ENCODE measurements at regions not wholly inside any gene's neighbourhood (a gene's known extent, or its start where the extent isn't known, plus 50 kb on each side); places are given as distances from the start of the nearest gene placed in this dataset.

- BruUV-seq (replicated peaks), result no TSS peak
- no peaks in the 10 kb centered on the region for H3K4me1 ChIP-seq (ENCODE audit: insufficient read depth, low read length, poor library complexity, severe bottlenecking)
- no peak overlapping the region for H2AFZ ChIP-seq (ENCODE audit: low read length)
- H3K4me3 ChIP-seq (ENCODE audit: low read depth, low read length, poor library complexity, severe bottlenecking), result no peak overlapping the region
- POLR2A ChIA-PET, result no interaction called here
- H3K9me3 ChIP-seq (ENCODE audit: low read length), result no peaks in the 10 kb centered on the region
- H3K9me2 ChIP-seq (ENCODE audit: insufficient read depth, low read length), result no peaks in the 10 kb centered on the region
- no peaks in the 10 kb centered on the region for H3K79me2 ChIP-seq (ENCODE audit: insufficient read depth, low read depth, low read length)
- H4K20me1 ChIP-seq (ENCODE audit: insufficient read depth, low read length), result no peaks in the 10 kb centered on the region
- H3K4me2 ChIP-seq (ENCODE audit: low read length), result no peak overlapping the region
- no peak overlapping the region for H3K27ac ChIP-seq (ENCODE audit: low read depth, low read length, poor library complexity, severe bottlenecking)
- H3K36me3 ChIP-seq (ENCODE audit: insufficient read depth, low read length), result no peaks in the 10 kb centered on the region
- no peak for DNase-seq (ENCODE audit: low spot score)
- intact Hi-C loops (cut with micrococcal nuclease; ENCODE audit: unreplicated experiment), result no loop called here
- TF ChIP-seq, protein P1, sequence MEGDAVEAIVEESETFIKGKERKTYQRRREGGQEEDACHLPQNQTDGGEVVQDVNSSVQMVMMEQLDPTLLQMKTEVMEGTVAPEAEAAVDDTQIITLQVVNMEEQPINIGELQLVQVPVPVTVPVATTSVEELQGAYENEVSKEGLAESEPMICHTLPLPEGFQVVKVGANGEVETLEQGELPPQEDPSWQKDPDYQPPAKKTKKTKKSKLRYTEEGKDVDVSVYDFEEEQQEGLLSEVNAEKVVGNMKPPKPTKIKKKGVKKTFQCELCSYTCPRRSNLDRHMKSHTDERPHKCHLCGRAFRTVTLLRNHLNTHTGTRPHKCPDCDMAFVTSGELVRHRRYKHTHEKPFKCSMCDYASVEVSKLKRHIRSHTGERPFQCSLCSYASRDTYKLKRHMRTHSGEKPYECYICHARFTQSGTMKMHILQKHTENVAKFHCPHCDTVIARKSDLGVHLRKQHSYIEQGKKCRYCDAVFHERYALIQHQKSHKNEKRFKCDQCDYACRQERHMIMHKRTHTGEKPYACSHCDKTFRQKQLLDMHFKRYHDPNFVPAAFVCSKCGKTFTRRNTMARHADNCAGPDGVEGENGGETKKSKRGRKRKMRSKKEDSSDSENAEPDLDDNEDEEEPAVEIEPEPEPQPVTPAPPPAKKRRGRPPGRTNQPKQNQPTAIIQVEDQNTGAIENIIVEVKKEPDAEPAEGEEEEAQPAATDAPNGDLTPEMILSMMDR (conservative IDR thresholded peaks at IDR 0.05; ENCODE audit: low read length), result no peak
- no peak for TF ChIP-seq EZH2phosphoT487 (IDR thresholded peaks at IDR 0.05; ENCODE audit: borderline replicate concordance, low read depth, low read length)
- CTCF ChIA-PET (ENCODE audit: unreplicated experiment), result no interaction called here
These were observed 117.9 kb downstream of the KCTD15 start for GRCh38 chr19:33914599-33914998.

- CTCF ChIA-PET (ENCODE audit: unreplicated experiment), result no interaction called here
- POLR2A ChIA-PET, result no interaction called here
- no TSS peak for BruUV-seq (replicated peaks)
These were observed 120.1 kb downstream of the KCTD15 start for GRCh38 chr19:33916792-33917191.

DNA sequence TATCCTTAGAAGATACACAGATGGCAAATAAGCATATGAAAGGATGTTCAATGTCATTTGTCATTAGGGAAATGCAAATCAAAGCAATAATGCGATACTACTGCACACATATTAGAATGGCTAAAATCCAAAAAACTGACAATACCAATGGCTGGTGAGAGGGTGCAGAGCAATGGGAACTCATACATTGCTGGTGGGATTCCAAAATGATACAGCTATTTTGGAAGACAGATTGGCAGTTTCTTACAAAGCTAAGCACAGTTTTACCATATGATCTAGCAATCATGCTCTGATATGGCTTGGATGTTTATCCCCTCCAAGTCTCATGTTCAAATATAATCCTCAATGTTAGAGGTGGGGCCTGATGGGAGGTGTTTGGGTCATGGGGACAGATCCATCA is 122.6 kb downstream of the KCTD15 start:
- Histone ChIP-seq H3K27ac (ENCODE audit: low read depth, low read length, poor library complexity, severe bottlenecking) (no peak overlapping the region), H3K4me1 (ENCODE audit: insufficient read depth, low read length, poor library complexity, severe bottlenecking) (no peaks in the 10 kb centered on the region), H3K79me2 (ENCODE audit: insufficient read depth, low read depth, low read length) (no peaks in the 10 kb centered on the region), H3K9me2 (ENCODE audit: insufficient read depth, low read length) (no peaks in the 10 kb centered on the region), H3K4me2 (ENCODE audit: low read length) (no peak overlapping the region), H3K4me3 (ENCODE audit: low read depth, low read length, poor library complexity, severe bottlenecking) (no peak overlapping the region), H4K20me1 (ENCODE audit: insufficient read depth, low read length) (no peaks in the 10 kb centered on the region), H3K9me3 (ENCODE audit: low read length) (no peaks in the 10 kb centered on the region), H3K36me3 (ENCODE audit: insufficient read depth, low read length) (no peaks in the 10 kb centered on the region), H2AFZ (ENCODE audit: low read length) (no peak overlapping the region)
- ChIA-PET CTCF (ENCODE audit: unreplicated experiment) (no interaction called here), POLR2A (no interaction called here)
- intact Hi-C loops (cut with micrococcal nuclease; ENCODE audit: unreplicated experiment), result no loop called here
- no peak for TF ChIP-seq EZH2phosphoT487 (IDR thresholded peaks at IDR 0.05; ENCODE audit: borderline replicate concordance, low read depth, low read length)
- TF ChIP-seq, protein P1 (conservative IDR thresholded peaks at IDR 0.05; ENCODE audit: low read length), result no peak
- DNase-seq (ENCODE audit: low spot score), result no peak
- BruUV-seq (replicated peaks), result no TSS peak

More at GRCh38 chr19:33916792-33917191, 120.1 kb downstream of the KCTD15 start:
- H3K4me2 ChIP-seq (ENCODE audit: low read length), result no peak overlapping the region
- no peaks in the 10 kb centered on the region for H3K9me3 ChIP-seq (ENCODE audit: low read length)
- no peak overlapping the region for H3K27ac ChIP-seq (ENCODE audit: low read depth, low read length, poor library complexity, severe bottlenecking)
- H3K9me2 ChIP-seq (ENCODE audit: insufficient read depth, low read length), result no peaks in the 10 kb centered on the region
- no peaks in the 10 kb centered on the region for H3K36me3 ChIP-seq (ENCODE audit: insufficient read depth, low read length)
- no peak overlapping the region for H2AFZ ChIP-seq (ENCODE audit: low read length)
- no peaks in the 10 kb centered on the region for H4K20me1 ChIP-seq (ENCODE audit: insufficient read depth, low read length)
- no peak overlapping the region for H3K4me3 ChIP-seq (ENCODE audit: low read depth, low read length, poor library complexity, severe bottlenecking)
- H3K4me1 ChIP-seq (ENCODE audit: insufficient read depth, low read length, poor library complexity, severe bottlenecking), result no peaks in the 10 kb centered on the region
- DNase-seq (ENCODE audit: low spot score), result no peak
- TF ChIP-seq EZH2phosphoT487 (IDR thresholded peaks at IDR 0.05; ENCODE audit: borderline replicate concordance, low read depth, low read length), result no peak
- TF ChIP-seq, protein P1 (conservative IDR thresholded peaks at IDR 0.05; ENCODE audit: low read length), result no peak
- intact Hi-C loops (cut with micrococcal nuclease; ENCODE audit: unreplicated experiment), result no loop called here
- no peaks in the 10 kb centered on the region for H3K79me2 ChIP-seq (ENCODE audit: insufficient read depth, low read depth, low read length)

Data from OCI-LY7 (cell line).